ENCODE measurements at regions not wholly inside any gene's neighbourhood (a gene's known extent, or its start where the extent isn't known, plus 50 kb on each side); places are given as distances from the start of the nearest gene placed in this dataset.

GRCh38 chr11:81866896-81867295 lies 866.8 kb downstream of the FAM181B start:
- Histone ChIP-seq H3K9ac (ENCODE audit: low read length) (no peak overlapping the region), H3K14ac (ENCODE audit: low read length in 2 of 2) (no peak overlapping the region), H3K36me3 (ENCODE audit: control insufficient read depth in 1 of 2, insufficient read depth in 2 of 2, low read depth in 1 of 2, low read length in 2 of 2) (no peaks in the 10 kb centered on the region), H4K91ac (ENCODE audit: low read length) (no peak overlapping the region), H3K4me2 (ENCODE audit: low read length, poor library complexity, severe bottlenecking) (no peak overlapping the region), H3K4me1 (ENCODE audit: control insufficient read depth, insufficient read depth, low read depth, low read length) (no peaks in the 10 kb centered on the region), H3K18ac (ENCODE audit: low read depth in 1 of 2, low read length in 2 of 2) (no peak overlapping the region), H2BK12ac (ENCODE audit: low read length in 2 of 2) (no peak overlapping the region), H2AK5ac (ENCODE audit: low read length, severe bottlenecking) (no peak overlapping the region), H2AFZ (ENCODE audit: low read depth, low read length) (no peak overlapping the region), H3K9me3 (ENCODE audit: control insufficient read depth, low read length) (no peaks in the 10 kb centered on the region), H3K27ac (ENCODE audit: low read length, poor library complexity, severe bottlenecking) (no peak overlapping the region), H2BK120ac (ENCODE audit: low read depth, low read length) (no peak overlapping the region), H3K27me3 (ENCODE audit: control insufficient read depth in 1 of 2, insufficient read depth in 1 of 2, low read length in 2 of 2) (no peaks in the 10 kb centered on the region), H2BK5ac (ENCODE audit: low read depth, low read length, poor library complexity, severe bottlenecking) (no peak overlapping the region), H3K4me3 (ENCODE audit: insufficient read depth in 1 of 2, low read depth in 1 of 2, low read length in 2 of 2) (no peak overlapping the region), H3K4ac (ENCODE audit: low read depth in 1 of 2, low read length in 2 of 2) (no peak overlapping the region), H2BK15ac (ENCODE audit: low read depth, poor library complexity, severe bottlenecking) (no peak overlapping the region), H4K8ac (ENCODE audit: low read length) (no peak overlapping the region), H3K23ac (ENCODE audit: low read length in 2 of 2) (no peak overlapping the region), H3K79me1 (replicated peaks; ENCODE audit: low read length, poor library complexity, severe bottlenecking) (no peaks in the 10 kb centered on the region)
- no peak for DNase-seq
- WGBS: 100% methylated on average over 1 of the region's 2 CpGs

- Histone ChIP-seq H3K4ac (ENCODE audit: low read depth in 1 of 2, low read length in 2 of 2) (no peak overlapping the region), H4K91ac (ENCODE audit: low read length) (no peak overlapping the region), H4K8ac (ENCODE audit: low read length) (no peak overlapping the region), H3K27ac (ENCODE audit: low read length, poor library complexity, severe bottlenecking) (no peak overlapping the region), H3K27me3 (ENCODE audit: control insufficient read depth in 1 of 2, insufficient read depth in 1 of 2, low read length in 2 of 2) (no peaks in the 10 kb centered on the region), H3K14ac (ENCODE audit: low read length in 2 of 2) (no peak overlapping the region), H3K4me3 (ENCODE audit: insufficient read depth in 1 of 2, low read depth in 1 of 2, low read length in 2 of 2) (no peak overlapping the region), H2AK5ac (ENCODE audit: low read length, severe bottlenecking) (no peak overlapping the region), H2AFZ (ENCODE audit: low read depth, low read length) (no peak overlapping the region), H3K23ac (ENCODE audit: low read length in 2 of 2) (no peak overlapping the region), H2BK12ac (ENCODE audit: low read length in 2 of 2) (no peak overlapping the region), H3K18ac (ENCODE audit: low read depth in 1 of 2, low read length in 2 of 2) (no peak overlapping the region), H3K79me1 (replicated peaks; ENCODE audit: low read length, poor library complexity, severe bottlenecking) (no peaks in the 10 kb centered on the region), H2BK5ac (ENCODE audit: low read depth, low read length, poor library complexity, severe bottlenecking) (no peak overlapping the region), H3K4me1 (ENCODE audit: control insufficient read depth, insufficient read depth, low read depth, low read length) (no peaks in the 10 kb centered on the region), H3K36me3 (ENCODE audit: control insufficient read depth in 1 of 2, insufficient read depth in 2 of 2, low read depth in 1 of 2, low read length in 2 of 2) (no peaks in the 10 kb centered on the region), H3K4me2 (ENCODE audit: low read length, poor library complexity, severe bottlenecking) (no peak overlapping the region), H2BK120ac (ENCODE audit: low read depth, low read length) (no peak overlapping the region), H3K9me3 (ENCODE audit: control insufficient read depth, low read length) (no peaks in the 10 kb centered on the region), H2BK15ac (ENCODE audit: low read depth, poor library complexity, severe bottlenecking) (no peak overlapping the region), H3K9ac (ENCODE audit: low read length) (no peak overlapping the region)
- WGBS: 68% methylated on average over 4 of the region's 4 CpGs
- DNase-seq: no peak
Observed at GRCh38 chr11:81857386-81857785, 876.3 kb downstream of the FAM181B start.

- H2BK15ac ChIP-seq (ENCODE audit: low read depth, poor library complexity, severe bottlenecking): no peak overlapping the region
- no CpG with 5 or more reads among the region's 1 CpG for WGBS
- no peak overlapping the region for H3K23ac ChIP-seq (ENCODE audit: low read length in 2 of 2)
- no peak overlapping the region for H2BK5ac ChIP-seq (ENCODE audit: low read depth, low read length, poor library complexity, severe bottlenecking)
- no peak overlapping the region for H2BK12ac ChIP-seq (ENCODE audit: low read length in 2 of 2)
- H3K27ac ChIP-seq (ENCODE audit: low read length, poor library complexity, severe bottlenecking): no peak overlapping the region
- H2AK5ac ChIP-seq (ENCODE audit: low read length, severe bottlenecking): no peak overlapping the region
- H3K4me2 ChIP-seq (ENCODE audit: low read length, poor library complexity, severe bottlenecking): no peak overlapping the region
- no peaks in the 10 kb centered on the region for H3K9me3 ChIP-seq (ENCODE audit: control insufficient read depth, low read length)
- no peak overlapping the region for H4K8ac ChIP-seq (ENCODE audit: low read length)
- no peaks in the 10 kb centered on the region for H3K79me1 ChIP-seq (replicated peaks; ENCODE audit: low read length, poor library complexity, severe bottlenecking)
- H3K4me3 ChIP-seq (ENCODE audit: insufficient read depth in 1 of 2, low read depth in 1 of 2, low read length in 2 of 2): no peak overlapping the region
- H3K4me1 ChIP-seq (ENCODE audit: control insufficient read depth, insufficient read depth, low read depth, low read length): no peaks in the 10 kb centered on the region
- no peak for DNase-seq
- no peak overlapping the region for H3K14ac ChIP-seq (ENCODE audit: low read length in 2 of 2)
- H2BK120ac ChIP-seq (ENCODE audit: low read depth, low read length): no peak overlapping the region
- H3K36me3 ChIP-seq (ENCODE audit: control insufficient read depth in 1 of 2, insufficient read depth in 2 of 2, low read depth in 1 of 2, low read length in 2 of 2): no peaks in the 10 kb centered on the region
- no peak overlapping the region for H3K4ac ChIP-seq (ENCODE audit: low read depth in 1 of 2, low read length in 2 of 2)
- H3K9ac ChIP-seq (ENCODE audit: low read length): no peak overlapping the region
- no peak overlapping the region for H4K91ac ChIP-seq (ENCODE audit: low read length)
- H3K27me3 ChIP-seq (ENCODE audit: control insufficient read depth in 1 of 2, insufficient read depth in 1 of 2, low read length in 2 of 2): no peaks in the 10 kb centered on the region
- H3K18ac ChIP-seq (ENCODE audit: low read depth in 1 of 2, low read length in 2 of 2): no peak overlapping the region
- no peak overlapping the region for H2AFZ ChIP-seq (ENCODE audit: low read depth, low read length)
Observed at GRCh38 chr11:81853791-81854190, 879.9 kb downstream of the FAM181B start.

DNA sequence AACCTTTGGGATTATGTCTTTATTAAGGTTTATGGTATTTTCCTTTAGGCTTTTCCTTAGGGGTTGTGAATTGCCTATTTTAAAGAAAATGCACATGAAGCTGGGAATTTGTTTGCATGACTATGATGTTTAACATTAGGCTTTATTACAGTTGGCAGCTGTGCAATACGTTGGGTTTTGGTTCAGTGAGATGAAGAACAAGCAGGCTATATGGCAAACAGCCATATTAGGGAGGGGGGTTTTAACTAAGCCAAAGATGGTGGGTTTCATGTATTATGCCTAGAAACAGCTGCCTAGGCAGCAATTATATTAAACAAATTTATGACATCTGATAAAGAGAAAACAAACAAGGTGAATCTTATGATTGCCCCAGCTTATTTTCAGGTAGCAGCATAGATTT lies 880.8 kb downstream of the FAM181B start:
- 33% methylated on average over 1 of the region's 1 CpG for WGBS
- H3K27ac ChIP-seq (ENCODE audit: low read length, poor library complexity, severe bottlenecking): no peak overlapping the region

More for the DNA sequence above, 880.8 kb downstream of the FAM181B start:
- Histone ChIP-seq H2BK15ac (ENCODE audit: low read depth, poor library complexity, severe bottlenecking) (no peak overlapping the region), H3K23ac (ENCODE audit: low read length in 2 of 2) (no peak overlapping the region), H3K4me3 (ENCODE audit: insufficient read depth in 1 of 2, low read depth in 1 of 2, low read length in 2 of 2) (no peak overlapping the region), H4K91ac (ENCODE audit: low read length) (no peak overlapping the region), H3K4ac (ENCODE audit: low read depth in 1 of 2, low read length in 2 of 2) (no peak overlapping the region), H2AK5ac (ENCODE audit: low read length, severe bottlenecking) (no peak overlapping the region), H3K36me3 (ENCODE audit: control insufficient read depth in 1 of 2, insufficient read depth in 2 of 2, low read depth in 1 of 2, low read length in 2 of 2) (no peaks in the 10 kb centered on the region), H3K4me1 (ENCODE audit: control insufficient read depth, insufficient read depth, low read depth, low read length) (no peaks in the 10 kb centered on the region), H3K18ac (ENCODE audit: low read depth in 1 of 2, low read length in 2 of 2) (no peak overlapping the region), H2BK120ac (ENCODE audit: low read depth, low read length) (no peak overlapping the region), H3K9me3 (ENCODE audit: control insufficient read depth, low read length) (no peaks in the 10 kb centered on the region), H2BK5ac (ENCODE audit: low read depth, low read length, poor library complexity, severe bottlenecking) (no peak overlapping the region), H3K9ac (ENCODE audit: low read length) (no peak overlapping the region), H2BK12ac (ENCODE audit: low read length in 2 of 2) (no peak overlapping the region), H3K4me2 (ENCODE audit: low read length, poor library complexity, severe bottlenecking) (no peak overlapping the region), H4K8ac (ENCODE audit: low read length) (no peak overlapping the region), H3K27me3 (ENCODE audit: control insufficient read depth in 1 of 2, insufficient read depth in 1 of 2, low read length in 2 of 2) (no peaks in the 10 kb centered on the region), H3K79me1 (replicated peaks; ENCODE audit: low read length, poor library complexity, severe bottlenecking) (no peaks in the 10 kb centered on the region), H2AFZ (ENCODE audit: low read depth, low read length) (no peak overlapping the region), H3K14ac (ENCODE audit: low read length in 2 of 2) (no peak overlapping the region)
- DNase-seq: no peak
